Globus pallidus (tissue), 1 donor: ENCODE measurements at regions not wholly inside any gene's neighbourhood (a gene's known extent, or its start where the extent isn't known, plus 50 kb on each side); places are given as distances from the start of the nearest gene placed in this dataset.

ENCODE experiments used
- DNase-seq: peaks from one replicate; pipeline ENCODE4 v3.0.0-alpha.2; 2015; ENCODE audit warnings: low spot score

- no peak for DNase-seq
Observed at GRCh38 chr1:4324525-4324924, 329.9 kb upstream of the AJAP1 start.

- DNase-seq: no peak
Observed at GRCh38 chr1:4327142-4327541, 327.3 kb upstream of the AJAP1 start.

DNA sequence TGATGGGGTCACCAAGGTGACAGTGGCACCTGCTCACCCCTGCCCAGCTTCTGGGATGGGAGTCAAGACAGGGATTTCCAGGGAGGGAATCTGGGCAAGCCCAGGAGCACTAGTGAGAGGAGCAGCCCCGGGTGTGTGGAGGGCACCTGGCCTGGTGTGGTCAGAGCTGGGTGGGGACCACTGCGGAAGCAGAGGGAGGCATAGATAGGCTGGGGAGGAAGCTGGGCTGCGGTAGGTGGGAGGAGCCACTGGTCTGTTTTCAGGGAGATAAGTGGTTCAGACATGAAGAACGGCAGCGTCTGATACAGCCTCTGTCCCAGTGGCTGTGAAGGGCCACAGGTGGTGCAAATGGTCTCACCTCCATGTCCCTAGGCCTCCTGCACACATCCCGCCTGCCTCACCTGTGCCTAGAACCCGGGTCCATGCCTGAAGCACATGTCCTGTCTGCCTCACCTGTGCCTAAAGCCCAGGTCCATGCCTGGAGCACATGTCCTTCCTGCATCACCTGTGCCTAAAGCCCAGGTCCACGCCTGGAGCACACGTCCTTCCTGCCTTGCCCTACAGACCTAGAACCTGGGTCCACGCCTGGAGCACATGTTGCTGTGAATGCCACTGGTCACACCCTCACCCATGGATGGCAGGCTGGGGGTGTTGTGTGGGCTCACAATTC, 325.9 kb upstream of the AJAP1 start:
- no peak for DNase-seq

DNA sequence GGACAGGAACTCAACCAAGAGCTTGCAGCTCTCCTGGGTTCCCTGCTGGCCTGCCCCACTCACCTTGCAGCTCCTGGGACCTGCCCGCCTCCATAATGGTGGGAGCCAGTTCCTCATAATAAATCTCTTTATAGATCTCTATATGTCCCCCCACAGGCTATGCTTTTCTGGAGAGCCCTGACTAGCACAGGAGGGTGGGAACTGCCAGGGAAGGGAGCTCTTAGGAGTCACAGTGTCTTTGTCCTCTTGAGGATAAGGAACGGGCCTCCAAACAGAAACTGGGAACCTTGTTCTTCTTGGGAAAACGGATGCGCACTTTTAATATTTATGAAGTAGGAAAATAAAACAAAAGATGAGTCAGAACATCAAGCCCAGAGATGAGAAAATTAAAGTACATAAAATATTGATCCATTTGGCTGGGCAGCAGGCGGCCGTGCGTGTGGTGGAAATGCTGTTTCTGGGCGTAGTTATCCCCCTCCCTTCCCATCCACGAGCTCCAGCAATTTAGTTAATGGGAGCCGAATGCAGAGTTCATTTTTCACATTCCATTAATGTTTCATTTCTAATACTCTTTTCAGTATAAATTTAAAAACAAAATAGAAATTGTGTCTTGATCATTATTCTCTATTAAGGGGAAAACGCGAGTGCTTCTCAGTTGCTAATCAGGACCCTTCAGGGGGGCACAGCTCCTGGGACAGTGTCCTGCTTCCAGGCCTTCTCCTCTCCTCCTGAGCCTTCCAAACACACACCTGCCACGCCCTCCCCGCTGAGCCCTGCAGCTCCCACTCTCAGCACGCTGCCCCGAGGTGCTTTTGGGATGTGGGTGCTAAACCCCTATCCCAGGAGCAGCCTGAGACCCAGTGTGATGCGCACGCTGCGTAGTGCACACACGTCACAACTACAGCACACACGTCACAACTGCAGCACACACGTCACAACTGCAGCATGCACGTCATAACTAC, 323.3 kb upstream of the AJAP1 start:
- DNase-seq: no peak

GRCh38 chr1:4331767-4332163, 322.6 kb upstream of the AJAP1 start:
- no peak for DNase-seq

DNA sequence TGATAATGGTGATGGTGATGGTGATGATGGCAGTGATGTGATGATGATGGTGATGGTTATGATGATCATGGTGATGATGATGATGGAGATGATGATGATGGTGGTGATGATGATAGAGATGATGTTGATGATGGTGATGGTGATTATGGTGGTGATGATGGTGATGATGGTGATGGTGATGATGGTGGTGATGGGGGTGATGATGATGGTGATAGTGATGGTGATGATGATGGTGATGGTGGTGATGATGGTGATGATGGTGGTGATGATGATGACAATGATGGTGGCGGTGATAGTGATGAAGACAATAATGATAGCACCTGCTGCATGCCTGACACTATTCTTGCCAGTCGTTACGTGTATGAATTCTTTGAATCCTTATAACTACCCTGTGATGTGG, 317.9 kb upstream of the AJAP1 start:
- DNase-seq: no peak

GRCh38 chr1:4341421-4341820, 313.0 kb upstream of the AJAP1 start:
- DNase-seq: no peak

GRCh38 chr1:4344065-4344732, 310.2 kb upstream of the AJAP1 start:
- DNase-seq: no peak

GRCh38 chr1:4345094-4345493, 309.3 kb upstream of the AJAP1 start:
- no peak for DNase-seq

DNA sequence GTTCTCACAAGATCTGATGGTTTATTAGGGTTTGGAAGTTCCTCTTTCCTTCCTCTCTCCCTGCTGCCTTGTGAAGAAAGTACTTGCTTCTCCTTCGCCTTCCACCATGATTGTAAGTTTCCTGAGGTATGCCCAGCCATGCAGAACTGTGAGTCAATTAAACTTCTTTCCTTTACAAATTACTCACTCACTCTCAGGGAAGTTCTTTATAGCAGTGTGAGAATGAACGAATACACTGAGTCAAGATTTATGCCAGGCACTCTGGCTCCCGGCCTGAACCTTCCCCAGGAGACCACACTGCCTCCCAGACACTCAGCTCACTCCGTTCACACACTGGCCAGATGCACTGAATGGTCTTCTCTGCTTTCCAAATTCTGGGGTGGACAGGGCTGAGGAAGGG, 308.3 kb upstream of the AJAP1 start:
- DNase-seq: no peak

DNA sequence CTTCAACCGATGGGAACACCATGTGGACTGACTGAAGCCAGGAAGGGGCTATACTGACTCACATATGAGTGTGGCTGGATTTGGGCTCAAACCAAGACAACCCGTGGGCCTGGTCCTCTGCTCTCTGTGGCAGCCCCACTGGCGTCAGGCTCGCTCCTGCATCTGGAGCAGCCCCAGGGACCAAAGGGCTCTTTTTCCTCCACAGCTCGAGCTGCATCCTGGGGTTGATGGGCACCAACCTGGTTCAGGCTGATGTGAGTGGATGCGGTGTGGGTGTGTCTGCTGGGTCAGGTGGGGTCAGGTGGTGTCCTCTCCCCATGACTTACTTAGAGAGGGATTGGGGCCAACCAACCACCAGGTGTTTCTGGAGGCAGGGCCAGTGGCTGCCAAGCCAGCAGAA, 303.0 kb upstream of the AJAP1 start:
- DNase-seq: no peak

DNA sequence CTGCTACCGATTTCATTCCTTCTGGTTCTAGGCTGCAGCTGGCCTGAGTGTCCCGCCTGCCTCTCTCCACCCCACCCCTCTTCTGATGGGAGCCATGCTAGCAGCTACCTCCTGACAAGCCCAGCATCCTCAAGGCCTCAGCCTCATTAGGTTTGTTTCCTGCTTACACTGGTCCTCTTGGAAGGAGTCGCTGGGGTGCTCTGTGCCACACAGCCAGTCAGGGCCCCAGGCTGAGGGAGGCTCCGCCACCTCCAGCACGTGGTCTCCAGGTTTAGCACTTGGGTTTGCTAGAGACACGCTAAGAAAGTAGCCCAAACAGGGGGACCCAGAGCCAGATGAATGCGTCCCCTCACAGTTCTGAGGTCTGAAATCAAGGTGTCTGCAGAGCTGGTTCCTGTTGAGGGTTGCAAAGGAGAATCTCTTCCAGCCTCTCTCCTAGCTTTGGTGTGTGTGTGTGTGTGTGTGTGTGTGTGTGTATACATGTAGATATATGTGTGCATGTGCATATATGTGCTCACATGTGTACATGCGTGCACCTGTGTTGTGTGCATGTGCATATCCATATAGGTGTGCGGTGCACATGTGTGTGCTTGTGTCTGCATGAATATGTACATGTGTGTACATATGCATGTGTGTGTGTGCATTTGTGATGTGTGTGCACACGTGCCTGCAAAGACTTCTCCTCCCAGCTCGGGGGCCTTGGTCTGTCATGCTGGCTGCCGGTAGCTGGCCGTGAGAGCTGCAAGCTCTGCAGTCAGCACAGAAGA, 301.1 kb upstream of the AJAP1 start:
- no peak for DNase-seq

- no peak for DNase-seq
Observed at GRCh38 chr1:4355839-4356238, 298.6 kb upstream of the AJAP1 start.

DNA sequence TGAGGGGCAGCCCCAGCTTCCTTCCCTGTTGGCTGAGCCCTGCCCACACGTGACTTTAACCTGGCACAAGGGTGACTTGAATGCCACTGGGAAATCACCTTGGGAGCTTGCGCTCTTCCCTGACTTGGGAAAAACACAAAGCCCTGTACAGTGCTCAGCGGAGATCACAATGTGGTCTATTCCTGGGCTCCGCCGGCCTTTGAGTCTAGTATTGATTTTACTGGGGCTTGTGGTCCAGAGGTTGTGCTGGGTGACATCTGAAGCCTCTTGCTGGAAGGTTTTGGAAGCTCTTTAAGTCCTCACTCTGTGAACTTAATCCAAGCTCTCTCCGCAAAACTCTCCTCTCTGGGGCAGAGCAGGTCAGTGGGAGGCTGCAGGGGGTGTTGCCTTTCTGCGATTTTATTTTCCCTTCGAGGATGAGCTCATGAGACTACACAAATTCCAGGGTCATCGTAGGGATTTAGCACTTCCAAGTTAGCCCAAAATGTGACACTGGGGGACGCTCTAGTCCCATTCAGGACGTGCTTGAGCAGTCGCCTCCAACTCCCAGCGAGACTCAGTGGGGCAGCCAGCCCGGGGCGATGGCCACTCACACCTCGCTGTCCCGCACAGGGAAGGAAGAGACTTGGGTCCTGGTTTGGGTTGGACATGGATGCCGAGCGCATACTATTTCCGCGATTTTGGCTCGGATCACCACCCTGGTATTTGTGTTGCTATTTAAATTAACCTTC, 291.9 kb upstream of the AJAP1 start:
- no peak for DNase-seq

DNA sequence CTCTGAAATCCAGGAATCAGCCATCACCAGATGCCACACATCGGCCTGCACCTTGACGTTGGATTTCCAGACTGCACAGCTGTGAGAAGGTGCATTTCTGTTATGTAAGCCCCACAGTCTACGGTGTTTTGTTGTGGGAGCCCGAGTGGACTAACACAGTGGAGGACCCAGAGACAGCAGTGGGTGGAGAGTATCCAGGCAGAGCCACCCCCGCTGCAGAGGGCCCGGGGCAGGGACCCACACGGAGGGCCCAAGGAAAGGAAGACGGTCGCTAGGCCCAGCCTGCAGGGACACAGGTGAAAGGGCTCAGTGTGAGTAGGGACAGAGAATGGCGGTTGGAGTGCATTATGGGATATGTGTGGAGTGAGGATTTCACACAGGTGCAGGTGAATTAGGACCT, 288.3 kb upstream of the AJAP1 start:
- no peak for DNase-seq

DNA sequence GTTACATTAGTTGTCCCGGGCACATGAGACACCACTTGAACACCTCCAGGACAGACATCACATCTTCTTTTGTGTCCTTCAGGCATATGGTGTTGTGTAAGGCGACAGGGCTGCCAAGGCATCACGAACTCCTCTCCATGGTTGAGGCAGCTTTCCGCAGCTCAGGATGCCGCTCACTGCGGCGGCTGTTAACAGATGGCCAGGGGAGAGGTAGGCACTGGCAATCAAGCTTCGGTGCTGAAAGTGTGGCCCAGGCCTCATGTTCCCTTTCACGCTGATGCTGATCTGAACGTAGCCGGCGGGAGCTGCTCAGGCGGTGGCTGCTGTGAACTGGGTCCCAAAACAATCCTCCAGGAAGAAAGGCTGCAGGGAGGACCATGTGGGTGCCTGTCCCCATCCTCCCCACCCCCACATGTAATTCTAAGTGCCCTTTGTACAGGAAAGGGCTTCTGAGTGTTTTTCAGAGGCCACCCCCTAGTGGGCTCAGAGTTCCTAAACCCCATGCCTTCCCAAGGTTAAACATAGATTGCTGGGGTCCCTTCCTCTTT, 287.1 kb upstream of the AJAP1 start:
- DNase-seq: no peak

GRCh38 chr1:4369335-4369734, 285.1 kb upstream of the AJAP1 start:
- DNase-seq: no peak

- DNase-seq: no peak
Observed at GRCh38 chr1:4371849-4372248, 282.6 kb upstream of the AJAP1 start.

DNA sequence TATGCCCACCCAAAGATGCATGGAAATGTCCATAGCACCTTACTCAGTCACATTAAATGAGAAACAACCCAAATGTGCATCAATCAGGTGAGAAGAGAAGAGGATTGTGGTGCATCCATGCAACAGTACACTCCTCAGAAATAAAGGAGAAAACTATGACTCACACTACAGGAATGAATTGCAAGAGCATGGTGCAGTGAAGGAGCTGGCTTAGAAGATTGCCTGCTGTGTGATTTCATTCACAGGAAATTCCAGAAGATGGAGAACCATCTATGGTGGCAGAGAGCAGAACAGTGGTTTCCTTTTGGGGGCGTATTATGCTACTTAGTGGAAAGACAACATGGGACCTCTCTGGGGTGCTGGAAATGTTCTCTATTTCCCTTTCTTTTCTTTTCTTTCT, 278.6 kb upstream of the AJAP1 start:
- DNase-seq: no peak

- no peak for DNase-seq
Observed at GRCh38 chr1:4379451-4380175, 274.8 kb upstream of the AJAP1 start.
